Neural cell (in vitro differentiated cells): ENCODE measurements at regions not wholly inside any gene's neighbourhood (a gene's known extent, or its start where the extent isn't known, plus 50 kb on each side); places are given as distances from the start of the nearest gene placed in this dataset.

Source experiments
- H2AFZ ChIP-seq: fragments of 200-600, 300-800 bp; sonication (generic), shearing (Covaris generic); 2 replicates; pipeline ENCODE4 v1.6.0; 2014; ENCODE audit warnings: low read depth, mild to moderate bottlenecking, antibody characterized with exemption, low read length, moderate library complexity
- H3F3A ChIP-seq: fragments of 200-600 bp; shearing (Covaris generic); 2 replicates; pipeline ENCODE4 v1.6.1; 2016; ENCODE audit warnings: mild to moderate bottlenecking, moderate library complexity, mixed read lengths, antibody characterized with exemption, low read length; ENCODE audit not compliant: insufficient read depth, poor library complexity, severe bottlenecking
- H3K27ac ChIP-seq: fragments of 200-600, 300-800 bp; sonication (generic), shearing (Covaris generic); 2 replicates; pipeline ENCODE4 v1.5.1; 2014; ENCODE audit warnings: mild to moderate bottlenecking, low read length, moderate library complexity
- H3K27me3 ChIP-seq: fragments of 300-800, 200-600 bp; sonication (generic), shearing (Covaris generic); 2 replicates; pipeline ENCODE4 v1.6.0; 2014; ENCODE audit warnings: mild to moderate bottlenecking, low read depth, low read length, moderate library complexity; ENCODE audit not compliant: insufficient read depth
- H3K36me3 ChIP-seq: fragments of 300-800, 200-600 bp; sonication (generic), shearing (Covaris generic); 2 replicates; pipeline ENCODE4 v1.5.1; 2014; ENCODE audit warnings: mild to moderate bottlenecking, antibody characterized with exemption, low read length, moderate library complexity; ENCODE audit not compliant: insufficient read depth
- H3K4me2 ChIP-seq: fragments of 300-800, 200-600 bp; sonication (generic), shearing (Covaris generic); 2 replicates; pipeline ENCODE4 v1.6.0; 2014; ENCODE audit warnings: mild to moderate bottlenecking, low read length
- H3K4me3 ChIP-seq: fragments of 300-800, 200-600 bp; sonication (generic), shearing (Covaris generic); 2 replicates; pipeline ENCODE4 v1.5.1; 2014; ENCODE audit warnings: mild to moderate bottlenecking, low read length, moderate library complexity
- H3K79me2 ChIP-seq: fragments of 200-600 bp; shearing (Covaris generic); replicated peaks from 2 replicates; pipeline ENCODE4 v1.6.0; 2014; ENCODE audit warnings: mild to moderate bottlenecking, low read length, moderate library complexity; ENCODE audit not compliant: insufficient read depth
- H3K9ac ChIP-seq: fragments of 300-800, 200-600 bp; sonication (generic), shearing (Covaris generic); 2 replicates; pipeline ENCODE4 v1.6.1; 2016; ENCODE audit warnings: mild to moderate bottlenecking, low read length, mixed read lengths
- H3K9me2 ChIP-seq: fragments of 200-600 bp; shearing (Covaris generic); 2 replicates; pipeline ENCODE4 v1.6.1; 2016; ENCODE audit warnings: mild to moderate bottlenecking, low read length, mixed read lengths; ENCODE audit not compliant: insufficient read depth
- H3K9me3 ChIP-seq: fragments of 200-600, 300-800 bp; sonication (generic), shearing (Covaris generic); 2 replicates; pipeline ENCODE4 v1.6.1; 2016; ENCODE audit warnings: mild to moderate bottlenecking, mixed run types, low read length, moderate library complexity, mixed read lengths
- H4K20me1 ChIP-seq: fragments of 200-600 bp; shearing (Covaris generic); 2 replicates; pipeline ENCODE4 v1.6.1; 2016; ENCODE audit warnings: mild to moderate bottlenecking, mixed run types; ENCODE audit not compliant: insufficient read depth
- EP300 ChIP-seq: fragments of 450-650 bp; conservative IDR thresholded peaks from 2 replicates; pipeline ENCODE4 v1.6.1; 2014; ENCODE audit warnings: antibody characterized with exemption, mild to moderate bottlenecking, moderate library complexity; ENCODE audit not compliant: poor library complexity, severe bottlenecking
- EZH2 ChIP-seq: fragments of 200-600, 300-800 bp; shearing (Covaris generic), sonication (generic); IDR thresholded peaks from 2 replicates; pipeline ENCODE4 v1.6.1; 2014; ENCODE audit warnings: antibody characterized with exemption, low read length, borderline replicate concordance, mild to moderate bottlenecking; ENCODE audit not compliant: insufficient read depth, poor library complexity, severe bottlenecking
- MXI1 ChIP-seq: fragments of 450-650 bp; conservative IDR thresholded peaks from 2 replicates; pipeline ENCODE4 v1.6.1; 2014; ENCODE audit warnings: antibody characterized with exemption, mild to moderate bottlenecking; ENCODE audit not compliant: poor library complexity, severe bottlenecking
- POLR2AphosphoS5 ChIP-seq: IDR thresholded peaks from 2 replicates; pipeline ENCODE4 v1.6.1; 2012
- RAD21 ChIP-seq: fragments of 450-650 bp; conservative IDR thresholded peaks from 2 replicates; pipeline ENCODE4 v1.6.1; 2014; ENCODE audit warnings: antibody characterized with exemption, mild to moderate bottlenecking, moderate library complexity
- SMC3 ChIP-seq: fragments of 450-650 bp; conservative IDR thresholded peaks from 2 replicates; pipeline ENCODE4 v1.6.1; 2014; ENCODE audit warnings: antibody characterized with exemption, mild to moderate bottlenecking, moderate library complexity; ENCODE audit not compliant: poor library complexity
- TAF1 ChIP-seq: IDR thresholded peaks from 2 replicates; pipeline ENCODE4 v1.6.1; 2012; ENCODE audit warnings: low read depth
- TF ChIP-seq, protein P1 (sequence below): fragments of 450-650 bp; IDR thresholded peaks from 2 replicates; pipeline ENCODE4 v1.5.1; 2014; ENCODE audit warnings: antibody characterized with exemption, mild to moderate bottlenecking, moderate library complexity; ENCODE audit not compliant: poor library complexity, severe bottlenecking
- TF ChIP-seq, protein P2 (sequence below): IDR thresholded peaks from 2 replicates; pipeline ENCODE4 v1.6.1; 2012; ENCODE audit warnings: borderline replicate concordance

DNA sequence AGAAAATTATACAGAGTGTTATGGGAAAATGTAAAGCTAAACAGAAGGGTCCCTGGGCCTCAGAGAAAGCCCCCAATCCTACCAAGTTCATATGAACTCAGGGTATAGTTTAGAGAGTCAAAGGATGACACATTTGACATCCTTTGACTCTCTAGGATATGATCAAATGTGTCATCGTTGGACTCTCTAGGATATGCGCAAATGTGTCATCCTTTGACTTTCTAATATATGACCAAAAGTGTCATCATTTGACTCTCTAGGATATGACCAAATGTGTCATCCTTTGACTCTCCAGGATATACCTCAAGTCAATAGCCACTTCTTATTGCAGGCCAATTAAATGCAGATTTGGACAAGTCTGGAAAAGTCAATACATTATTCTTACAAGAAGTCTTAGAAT, 204.8 kb upstream of the IGF1 start:
- Histone ChIP-seq H3F3A (no peaks in the 10 kb centered on the region), H3K27me3 (no peaks in the 10 kb centered on the region), H3K79me2 (no peaks in the 10 kb centered on the region), H3K36me3 (no peaks in the 10 kb centered on the region), H3K4me3 (no peak overlapping the region), H4K20me1 (no peaks in the 10 kb centered on the region), H3K4me2 (no peak overlapping the region), H3K9me3 (no peaks in the 10 kb centered on the region), H3K27ac (no peak overlapping the region), H3K9me2 (no peaks in the 10 kb centered on the region), H2AFZ (no peak overlapping the region), H3K9ac (no peak overlapping the region)
- TF ChIP-seq EP300 (no peak), TAF1 (no peak), SMC3 (no peak), RAD21 (no peak), EZH2 (no peak), MXI1 (no peak), POLR2AphosphoS5 (no peak)
- TF ChIP-seq, protein P1, sequence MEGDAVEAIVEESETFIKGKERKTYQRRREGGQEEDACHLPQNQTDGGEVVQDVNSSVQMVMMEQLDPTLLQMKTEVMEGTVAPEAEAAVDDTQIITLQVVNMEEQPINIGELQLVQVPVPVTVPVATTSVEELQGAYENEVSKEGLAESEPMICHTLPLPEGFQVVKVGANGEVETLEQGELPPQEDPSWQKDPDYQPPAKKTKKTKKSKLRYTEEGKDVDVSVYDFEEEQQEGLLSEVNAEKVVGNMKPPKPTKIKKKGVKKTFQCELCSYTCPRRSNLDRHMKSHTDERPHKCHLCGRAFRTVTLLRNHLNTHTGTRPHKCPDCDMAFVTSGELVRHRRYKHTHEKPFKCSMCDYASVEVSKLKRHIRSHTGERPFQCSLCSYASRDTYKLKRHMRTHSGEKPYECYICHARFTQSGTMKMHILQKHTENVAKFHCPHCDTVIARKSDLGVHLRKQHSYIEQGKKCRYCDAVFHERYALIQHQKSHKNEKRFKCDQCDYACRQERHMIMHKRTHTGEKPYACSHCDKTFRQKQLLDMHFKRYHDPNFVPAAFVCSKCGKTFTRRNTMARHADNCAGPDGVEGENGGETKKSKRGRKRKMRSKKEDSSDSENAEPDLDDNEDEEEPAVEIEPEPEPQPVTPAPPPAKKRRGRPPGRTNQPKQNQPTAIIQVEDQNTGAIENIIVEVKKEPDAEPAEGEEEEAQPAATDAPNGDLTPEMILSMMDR = no peak
- TF ChIP-seq, protein P2, sequence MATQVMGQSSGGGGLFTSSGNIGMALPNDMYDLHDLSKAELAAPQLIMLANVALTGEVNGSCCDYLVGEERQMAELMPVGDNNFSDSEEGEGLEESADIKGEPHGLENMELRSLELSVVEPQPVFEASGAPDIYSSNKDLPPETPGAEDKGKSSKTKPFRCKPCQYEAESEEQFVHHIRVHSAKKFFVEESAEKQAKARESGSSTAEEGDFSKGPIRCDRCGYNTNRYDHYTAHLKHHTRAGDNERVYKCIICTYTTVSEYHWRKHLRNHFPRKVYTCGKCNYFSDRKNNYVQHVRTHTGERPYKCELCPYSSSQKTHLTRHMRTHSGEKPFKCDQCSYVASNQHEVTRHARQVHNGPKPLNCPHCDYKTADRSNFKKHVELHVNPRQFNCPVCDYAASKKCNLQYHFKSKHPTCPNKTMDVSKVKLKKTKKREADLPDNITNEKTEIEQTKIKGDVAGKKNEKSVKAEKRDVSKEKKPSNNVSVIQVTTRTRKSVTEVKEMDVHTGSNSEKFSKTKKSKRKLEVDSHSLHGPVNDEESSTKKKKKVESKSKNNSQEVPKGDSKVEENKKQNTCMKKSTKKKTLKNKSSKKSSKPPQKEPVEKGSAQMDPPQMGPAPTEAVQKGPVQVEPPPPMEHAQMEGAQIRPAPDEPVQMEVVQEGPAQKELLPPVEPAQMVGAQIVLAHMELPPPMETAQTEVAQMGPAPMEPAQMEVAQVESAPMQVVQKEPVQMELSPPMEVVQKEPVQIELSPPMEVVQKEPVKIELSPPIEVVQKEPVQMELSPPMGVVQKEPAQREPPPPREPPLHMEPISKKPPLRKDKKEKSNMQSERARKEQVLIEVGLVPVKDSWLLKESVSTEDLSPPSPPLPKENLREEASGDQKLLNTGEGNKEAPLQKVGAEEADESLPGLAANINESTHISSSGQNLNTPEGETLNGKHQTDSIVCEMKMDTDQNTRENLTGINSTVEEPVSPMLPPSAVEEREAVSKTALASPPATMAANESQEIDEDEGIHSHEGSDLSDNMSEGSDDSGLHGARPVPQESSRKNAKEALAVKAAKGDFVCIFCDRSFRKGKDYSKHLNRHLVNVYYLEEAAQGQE = no peak

DNA sequence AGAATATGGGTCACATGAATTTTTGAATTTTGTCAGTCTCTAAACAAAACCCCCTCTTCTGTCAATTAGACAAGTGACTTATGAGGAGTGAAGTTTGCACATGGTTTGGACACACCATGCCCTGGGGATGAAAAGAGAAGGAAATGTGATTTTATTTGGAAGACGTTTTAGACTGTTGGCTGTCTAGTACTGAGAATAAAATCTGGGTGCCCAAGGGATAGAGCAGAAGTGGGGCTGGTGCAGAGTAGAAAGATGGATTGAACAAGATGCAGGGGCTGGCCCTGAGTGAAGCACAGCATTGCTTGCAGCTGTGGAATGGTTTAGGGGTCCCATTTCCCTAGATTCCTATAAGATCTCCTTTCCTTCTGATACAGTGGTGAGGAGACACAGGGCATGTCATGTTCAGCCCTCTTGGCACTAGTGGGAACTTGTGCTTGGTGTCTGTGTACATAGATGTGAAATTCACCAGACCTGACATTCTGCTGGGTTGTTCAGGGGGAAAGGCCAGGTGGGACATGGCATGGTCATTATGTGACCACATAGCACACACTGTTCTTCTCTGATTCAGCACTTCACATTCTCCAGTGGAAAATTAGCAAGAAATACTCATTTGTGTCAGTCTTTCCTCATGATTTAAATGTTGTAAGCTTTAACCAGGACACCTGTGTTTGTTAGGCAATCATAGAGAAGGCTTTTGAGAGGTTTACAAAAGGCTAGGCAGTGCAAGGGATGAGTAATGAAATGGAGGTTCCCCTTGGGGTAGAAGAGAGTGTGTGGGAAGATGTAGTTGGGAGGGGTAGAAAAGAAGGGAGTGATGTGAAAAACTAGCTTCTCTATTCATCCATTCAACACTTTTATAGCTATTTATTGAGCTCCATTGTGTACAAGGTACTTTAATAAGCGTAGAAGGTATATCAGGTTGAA, 202.3 kb upstream of the IGF1 start:
- H3K9ac ChIP-seq = no peak overlapping the region
- H3K4me3 ChIP-seq = no peak overlapping the region
- no peaks in the 10 kb centered on the region for H3K9me2 ChIP-seq
- no peaks in the 10 kb centered on the region for H3K79me2 ChIP-seq
- no peaks in the 10 kb centered on the region for H3K36me3 ChIP-seq
- no peaks in the 10 kb centered on the region for H3F3A ChIP-seq
- no peaks in the 10 kb centered on the region for H4K20me1 ChIP-seq
- no peak overlapping the region for H3K4me2 ChIP-seq
- H3K9me3 ChIP-seq = no peaks in the 10 kb centered on the region
- no peaks in the 10 kb centered on the region for H3K27me3 ChIP-seq
- H3K27ac ChIP-seq = no peak overlapping the region
- no peak for TF ChIP-seq SMC3
- TF ChIP-seq MXI1 = no peak
- TF ChIP-seq, protein P2 = no peak
- TF ChIP-seq, protein P1 = no peak
- TF ChIP-seq TAF1 = no peak
- H2AFZ ChIP-seq = no peak overlapping the region
